COR-L47 (cell line): ENCODE measurements at regions not wholly inside any gene's neighbourhood (a gene's known extent, or its start where the extent isn't known, plus 50 kb on each side); places are given as distances from the start of the nearest gene placed in this dataset.

Source experiments
- DNase-seq: peaks from one replicate; lab custom pipeline; 2025; lab: John Stamatoyannopoulos, UW

- no peak for DNase-seq
Measured at GRCh38 chr2:128794285-128794684, 475.6 kb upstream of the HS6ST1 start.

DNA sequence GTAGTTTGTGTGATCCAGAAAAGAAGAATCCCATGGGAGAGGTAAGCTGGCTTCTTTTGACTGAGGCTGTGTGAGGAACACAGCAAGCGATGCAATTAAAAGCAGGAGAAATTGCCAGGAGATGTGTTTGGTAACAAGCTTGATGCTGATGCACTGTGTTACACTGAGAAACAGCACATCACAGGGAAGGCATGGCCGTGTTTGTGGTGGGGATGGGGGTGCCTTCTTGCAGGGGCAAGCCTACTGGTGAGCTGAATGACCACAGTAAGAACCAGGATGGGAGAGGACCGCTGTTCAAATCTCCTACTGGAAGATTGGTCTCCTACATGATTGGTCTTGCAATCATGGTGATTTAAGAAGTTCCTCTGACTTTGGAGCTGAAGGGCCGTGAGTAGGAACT, 477.7 kb upstream of the HS6ST1 start:
- no peak for DNase-seq

- no peak for DNase-seq
Measured at GRCh38 chr2:128797092-128797491, 478.4 kb upstream of the HS6ST1 start.

GRCh38 chr2:128797533-128797932, 478.9 kb upstream of the HS6ST1 start:
- DNase-seq = no peak

DNA sequence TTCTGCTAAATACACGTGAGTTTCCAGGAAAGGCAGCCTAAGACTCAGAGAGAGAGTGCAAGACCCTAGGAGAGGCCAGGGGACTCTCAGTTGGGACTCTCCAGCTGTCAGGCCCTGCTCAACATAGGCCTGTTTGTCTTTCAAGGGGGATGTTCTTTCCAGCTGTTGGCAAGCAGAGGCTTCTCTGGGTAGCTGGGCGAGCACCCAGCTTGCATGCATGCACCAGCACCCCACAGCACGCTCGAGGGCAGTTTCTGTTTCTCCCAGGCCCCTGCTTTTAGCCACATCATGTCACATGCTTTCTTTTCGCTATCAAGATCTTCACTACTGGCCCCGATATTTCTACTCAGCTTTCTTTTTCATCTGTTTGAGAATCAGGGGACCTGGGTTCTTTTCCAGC, 479.3 kb upstream of the HS6ST1 start:
- DNase-seq = no peak

DNA sequence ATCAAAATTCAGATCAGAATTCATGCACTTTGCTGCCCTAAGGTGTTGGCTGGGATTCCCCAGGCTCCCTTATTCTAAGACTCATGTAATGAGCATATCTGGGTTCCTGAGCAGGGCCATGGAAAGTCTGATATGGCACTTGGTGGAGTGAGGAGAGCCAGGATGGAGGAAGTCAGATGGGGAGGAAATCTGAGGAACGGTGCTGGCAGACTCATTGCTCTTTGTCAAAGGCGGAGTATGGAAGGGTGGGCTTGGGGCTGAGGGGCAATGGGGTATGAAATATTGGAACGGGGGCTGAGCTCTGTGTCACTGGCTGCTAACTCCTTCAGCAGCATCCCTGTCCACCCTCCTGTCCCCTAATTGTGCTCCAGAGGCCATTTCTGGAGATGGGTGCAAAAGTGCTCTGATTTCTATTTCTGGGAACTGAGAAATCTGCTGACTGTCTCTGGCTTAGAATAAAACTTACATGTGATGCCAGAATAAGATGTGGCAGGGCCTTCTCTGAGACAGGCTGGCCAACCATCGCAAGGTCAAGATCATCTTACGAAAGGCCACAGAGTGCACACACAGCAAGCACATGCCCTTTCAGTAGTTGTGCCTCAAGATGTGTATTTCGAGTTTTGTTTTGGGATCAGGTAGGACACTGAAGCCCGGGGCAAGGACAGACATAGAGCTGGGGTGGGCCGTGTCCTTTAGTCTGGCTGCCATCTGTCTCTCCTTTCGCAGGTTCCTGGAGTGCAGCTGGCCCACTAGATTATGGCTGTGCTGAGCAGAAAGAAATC, 480.0 kb upstream of the HS6ST1 start:
- no peak for DNase-seq

DNA sequence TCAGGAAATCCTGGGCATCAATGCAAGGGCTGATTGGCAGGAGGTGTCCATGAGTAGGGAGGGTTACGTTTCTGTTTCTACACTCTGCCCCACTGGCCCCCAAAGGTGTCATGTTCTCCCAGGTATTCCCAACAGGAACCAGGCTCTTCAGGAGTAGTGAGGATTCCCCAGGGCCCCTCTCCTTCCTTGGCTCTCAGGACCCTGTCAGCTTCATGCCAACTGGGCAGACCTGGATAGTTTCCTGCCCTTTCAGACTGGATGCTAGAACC, 480.6 kb upstream of the HS6ST1 start:
- DNase-seq = no peak

GRCh38 chr2:128799730-128800129, 481.1 kb upstream of the HS6ST1 start:
- DNase-seq = no peak

- DNase-seq = no peak
Measured at GRCh38 chr2:128801576-128801975, 482.9 kb upstream of the HS6ST1 start.

DNA sequence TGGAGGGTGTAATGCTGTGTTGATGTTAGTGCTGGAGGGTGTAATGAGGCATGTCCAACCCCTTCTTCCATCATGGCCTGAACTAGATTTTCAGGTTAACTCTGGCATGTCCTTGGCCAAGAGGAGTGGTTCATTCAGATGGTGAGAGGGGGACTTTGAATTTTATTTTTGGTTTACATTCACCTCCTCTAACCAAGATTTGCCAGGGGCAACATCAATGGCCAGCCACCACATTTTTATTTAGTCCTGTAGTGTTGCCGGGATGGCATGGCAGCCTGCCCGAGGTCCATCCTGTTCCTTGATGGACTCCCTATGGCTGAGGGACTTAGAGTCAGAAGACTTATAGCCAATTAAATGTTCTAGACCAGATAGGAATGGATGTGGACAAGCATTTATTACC, 484.6 kb upstream of the HS6ST1 start:
- DNase-seq = no peak

DNA sequence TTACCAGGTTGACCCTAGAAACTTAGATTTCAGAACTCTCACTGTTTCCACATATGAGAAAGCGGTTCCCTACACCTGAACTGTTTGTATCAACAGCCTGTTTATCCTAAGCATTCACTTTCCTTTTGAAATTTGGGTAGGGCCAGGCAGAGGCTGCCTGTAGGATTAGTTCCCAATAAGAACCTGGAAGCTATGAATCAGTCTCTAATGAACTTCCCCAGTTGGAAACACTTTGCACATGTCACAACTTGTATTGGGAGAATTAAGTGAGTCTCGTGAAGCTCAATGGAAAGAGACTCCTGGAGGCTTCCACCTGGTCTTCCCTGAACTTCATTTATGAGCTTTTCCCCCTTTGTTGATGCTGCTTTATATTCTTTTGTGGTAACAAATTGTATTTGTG, 486.6 kb upstream of the HS6ST1 start:
- no peak for DNase-seq

GRCh38 chr2:128805918-128806317, 487.2 kb upstream of the HS6ST1 start:
- no peak for DNase-seq

GRCh38 chr2:128807317-128807716, 488.6 kb upstream of the HS6ST1 start:
- DNase-seq = no peak

GRCh38 chr2:128808462-128809258, 490.0 kb upstream of the HS6ST1 start:
- DNase-seq = no peak

- DNase-seq = no peak
Measured at GRCh38 chr2:128809259-128809636, 490.6 kb upstream of the HS6ST1 start.

- DNase-seq = no peak
Measured at GRCh38 chr2:128809880-128810279, 491.2 kb upstream of the HS6ST1 start.

- DNase-seq = no peak
Measured at GRCh38 chr2:128812183-128812940, 493.7 kb upstream of the HS6ST1 start.

GRCh38 chr2:128813352-128814034, 494.8 kb upstream of the HS6ST1 start:
- DNase-seq = no peak

DNA sequence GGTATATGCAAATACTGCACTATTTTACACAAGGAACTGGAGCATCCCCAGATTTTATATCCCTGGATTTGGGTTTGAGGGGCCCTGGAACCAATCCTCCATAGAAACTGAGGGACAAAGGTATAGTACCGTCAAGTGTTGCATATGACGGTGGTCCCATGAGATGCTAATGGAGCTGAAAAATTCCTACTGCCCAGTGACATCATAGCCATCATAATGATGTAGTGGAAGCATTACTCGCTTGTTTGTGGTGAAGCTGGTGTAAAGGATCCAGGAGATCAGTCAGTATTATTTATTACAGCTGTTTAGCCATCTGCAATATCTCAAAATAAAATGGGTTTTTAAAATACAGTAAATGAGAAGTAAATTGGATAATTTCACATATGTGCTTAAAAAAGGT, 496.6 kb upstream of the HS6ST1 start:
- DNase-seq = no peak

DNA sequence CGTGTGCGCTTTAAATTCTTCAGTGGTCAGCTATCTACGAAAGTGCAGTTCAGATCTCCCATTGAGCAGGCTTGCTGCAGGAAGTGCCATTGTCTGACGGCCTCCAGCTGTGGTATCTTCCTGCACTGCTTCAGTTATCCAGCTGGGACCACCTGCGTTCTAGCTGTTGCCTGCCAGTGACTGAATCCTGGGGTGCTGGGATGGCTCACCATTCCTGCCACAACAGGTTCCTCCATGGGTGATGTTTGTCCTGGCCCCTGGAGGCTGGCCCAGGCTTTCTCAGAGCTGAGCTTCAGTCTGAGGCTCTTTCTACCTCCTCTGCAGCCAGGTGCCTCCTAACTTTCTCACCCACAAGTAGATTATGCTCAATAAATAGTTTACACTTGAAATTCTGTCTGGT, 498.5 kb upstream of the HS6ST1 start:
- DNase-seq = peak; percentile 71

GRCh38 chr2:128817813-128818212, 499.1 kb upstream of the HS6ST1 start:
- DNase-seq = no peak

DNA sequence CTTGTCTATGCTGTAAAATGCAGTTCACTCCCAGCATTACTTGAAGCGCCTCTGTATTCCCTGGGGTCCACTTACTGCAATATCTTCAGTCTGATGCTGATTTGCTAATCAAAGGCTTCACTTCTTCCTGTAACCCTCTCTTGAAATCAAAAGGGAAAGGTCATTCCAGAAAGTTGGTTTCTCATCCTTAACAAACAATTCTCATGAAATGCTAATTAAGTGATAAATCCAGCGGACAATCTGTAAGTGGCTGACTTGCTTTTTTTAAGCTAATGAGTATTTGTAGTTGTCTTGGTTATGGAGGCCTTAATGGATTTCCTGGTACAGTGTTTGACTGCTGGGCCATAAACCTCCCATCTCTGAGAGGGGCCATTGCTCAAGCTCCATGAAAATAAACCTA, 499.6 kb upstream of the HS6ST1 start:
- no peak for DNase-seq
